HCT116 (cell line): ENCODE measurements at regions not wholly inside any gene's neighbourhood (a gene's known extent, or its start where the extent isn't known, plus 50 kb on each side); places are given as distances from the start of the nearest gene placed in this dataset.

ENCODE experiments used
- ATAC-seq: fragments of 200-7000 bp; cut with Tn5 transposase; 2 replicates; pipeline ENCODE4 v1.9.1; 2020; ENCODE audit warnings: mild to moderate bottlenecking, moderate library complexity
- BruUV-seq: library from RNA; stranded (reverse); fragments of 400-500 nt; replicated peaks from 2 replicates; lab custom pipeline; 2021; lab: Mats Ljungman, UMichigan
- CTCF ChIA-PET: fragments of 300-600 bp; sonication (Branson Sonifier 250); formaldehyde crosslinking; loops from one replicate; lab custom pipeline; 2021; ENCODE audit warnings: antibody characterized with exemption; lab: Charles Lee
- POLR2A ChIA-PET: fragments of 300-600, 350-600 bp; sonication (Branson Sonifier 250); formaldehyde crosslinking; loops from one replicate; lab custom pipeline; 2021; ENCODE audit warnings: antibody characterized with exemption; lab: Charles Lee
- RAD21 ChIA-PET, 2 experiments: fragments of 300-600 bp; sonication (Branson Sonifier 250); formaldehyde crosslinking; loops; one replicate each; lab custom pipeline; 2023; ENCODE audit warnings: low total read pairs in 2 of 2; ENCODE audit not compliant: uncharacterized antibody in 2 of 2, unreplicated experiment in 2 of 2, low non-redundant PET in 1 of 2; lab: Charles Lee
- DNase-seq: peaks from one replicate; pipeline ENCODE4 v3.0.0-alpha.2; 2010; ENCODE audit warnings: low read depth, low spot score
- H2AFZ ChIP-seq: fragments of 200-600 bp; shearing (Covaris generic), sonication (generic); 2 replicates; pipeline ENCODE4 v1.6.1; 2017; ENCODE audit warnings: low read depth, mixed run types, mixed read lengths, antibody characterized with exemption, low read length; ENCODE audit not compliant: poor library complexity, severe bottlenecking
- H3K27ac ChIP-seq: 2 replicates; pipeline ENCODE4 v1.5.1; 2012; ENCODE audit warnings: low read depth, low read length
- H3K27me3 ChIP-seq: fragments of 200-600 bp; sonication (generic); 2 replicates; pipeline ENCODE4 v1.6.1; 2016; ENCODE audit warnings: mixed run types, low read length, mixed read lengths; ENCODE audit not compliant: insufficient read depth
- H3K36me3 ChIP-seq, 2 experiments: fragments of 200-500 bp in 1 of 2; fragments of 200-600 bp in 1 of 2; sonication (Bioruptor generic) in 1 of 2; sonication (generic) in 1 of 2; 2 replicates each; pipeline versions ENCODE4 v1.5.1 to v1.6.1; 2014 to 2016; ENCODE audit warnings: low read length in 2 of 2, inconsistent platforms in 1 of 2, mixed read lengths in 1 of 2, mixed run types in 1 of 2; ENCODE audit not compliant: insufficient read depth in 2 of 2, control insufficient read depth in 1 of 2
- H3K4me1 ChIP-seq, 2 experiments: fragments of 200-600 bp in 1 of 2; sonication (generic) in 1 of 2; 2 replicates each; pipeline versions ENCODE4 v1.5.1 to v1.6.1; 2012 to 2017; ENCODE audit warnings: low read length in 2 of 2, inconsistent platforms in 1 of 2, mild to moderate bottlenecking in 1 of 2, mixed read lengths in 1 of 2, mixed run types in 1 of 2, moderate library complexity in 1 of 2; ENCODE audit not compliant: insufficient read depth in 2 of 2, control insufficient read depth in 1 of 2
- H3K4me2 ChIP-seq: fragments of 200-600 bp; sonication (generic); 2 replicates; pipeline ENCODE4 v1.6.1; 2017; ENCODE audit warnings: mixed run types, low read length, mixed read lengths
- H3K4me3 ChIP-seq, 2 experiments: fragments of 200-600 bp in 1 of 2; sonication (generic) in 1 of 2; replicated peaks in 1 of 2; 2 replicates each; pipeline ENCODE4 v1.5.1; 2011 to 2016; ENCODE audit warnings: low read length in 2 of 2, control low read depth in 1 of 2, low read depth in 1 of 2, mild to moderate bottlenecking in 1 of 2, mixed read lengths in 1 of 2, mixed run types in 1 of 2
- H3K79me2 ChIP-seq: fragments of 200-600 bp; sonication (generic); 2 replicates; pipeline ENCODE4 v1.6.1; 2017; ENCODE audit warnings: mild to moderate bottlenecking, mixed run types, low read length, moderate library complexity, mixed read lengths; ENCODE audit not compliant: insufficient read depth
- H3K9ac ChIP-seq: fragments of 200-600 bp; sonication (generic); 2 replicates; pipeline ENCODE4 v1.6.1; 2016; ENCODE audit warnings: low read length, mixed read lengths
- H3K9me2 ChIP-seq: fragments of 200-600 bp; sonication (generic), shearing (Covaris generic); 2 replicates; pipeline ENCODE4 v1.6.1; 2017; ENCODE audit warnings: mixed run types, mild to moderate bottlenecking, moderate library complexity; ENCODE audit not compliant: insufficient read depth
- H3K9me3 ChIP-seq, 2 experiments: fragments of 200-500 bp in 1 of 2; fragments of 200-600 bp in 1 of 2; sonication (Bioruptor generic) in 1 of 2; sonication (generic) in 1 of 2; 2 replicates each; pipeline ENCODE4 v1.6.1; 2014 to 2017; ENCODE audit warnings: low read length in 2 of 2, mixed read lengths in 2 of 2, inconsistent platforms in 1 of 2, low read depth in 1 of 2, mild to moderate bottlenecking in 1 of 2, mixed run types in 1 of 2, moderate library complexity in 1 of 2; ENCODE audit not compliant: control insufficient read depth in 1 of 2, insufficient read depth in 1 of 2
- H4K20me1 ChIP-seq: fragments of 200-600 bp; sonication (generic), shearing (Covaris generic); 2 replicates; pipeline ENCODE4 v1.6.1; 2017; ENCODE audit warnings: mixed run types, mild to moderate bottlenecking, moderate library complexity; ENCODE audit not compliant: insufficient read depth
- ATF3 ChIP-seq: IDR thresholded peaks from 2 replicates; pipeline ENCODE4 v1.6.1; 2012
- CBX3 ChIP-seq: IDR thresholded peaks from 2 replicates; pipeline ENCODE4 v1.6.1; 2012; ENCODE audit warnings: low read depth
- CTCF ChIP-seq, 3 experiments: fragments of 200-600 bp in 1 of 3; sonication (generic) in 1 of 3; IDR thresholded peaks in 2 of 3; conservative IDR thresholded peaks in 1 of 3; 2 replicates each; pipeline ENCODE4 v1.5.1; 2012 to 2017; ENCODE audit warnings: low read depth in 2 of 3, low read length in 2 of 3, antibody characterized with exemption in 1 of 3, borderline replicate concordance in 1 of 3, control low read depth in 1 of 3, mild to moderate bottlenecking in 1 of 3, mixed read lengths in 1 of 3, mixed run types in 1 of 3, moderate library complexity in 1 of 3; ENCODE audit not compliant: insufficient read depth in 1 of 3
- EGR1 ChIP-seq: IDR thresholded peaks from 2 replicates; pipeline ENCODE4 v1.6.1; 2012; ENCODE audit warnings: low read depth
- ELF1 ChIP-seq: IDR thresholded peaks from 2 replicates; pipeline ENCODE4 v1.6.1; 2012; ENCODE audit warnings: low read depth, borderline replicate concordance
- FOSL1 ChIP-seq: IDR thresholded peaks from 2 replicates; pipeline ENCODE4 v1.6.1; 2012; ENCODE audit warnings: low read depth
- MAX ChIP-seq: IDR thresholded peaks from 2 replicates; pipeline ENCODE4 v1.6.1; 2012
- POLR2A ChIP-seq: IDR thresholded peaks from 2 replicates; pipeline ENCODE4 v1.7.0; 2011; ENCODE audit warnings: borderline replicate concordance; ENCODE audit not compliant: insufficient read depth, insufficient read length; ENCODE audit errors: extremely low read depth
- POLR2AphosphoS5 ChIP-seq: IDR thresholded peaks from 2 replicates; pipeline ENCODE4 v1.6.1; 2011; ENCODE audit warnings: mild to moderate bottlenecking, low read depth, low read length, moderate library complexity
- RAD21 ChIP-seq: IDR thresholded peaks from 2 replicates; pipeline ENCODE4 v1.6.1; 2012; ENCODE audit warnings: low read depth, mild to moderate bottlenecking
- SIN3A ChIP-seq: IDR thresholded peaks from 2 replicates; pipeline ENCODE4 v1.6.1; 2012; ENCODE audit warnings: low read depth
- SP1 ChIP-seq: IDR thresholded peaks from 2 replicates; pipeline ENCODE4 v1.6.1; 2012; ENCODE audit warnings: low read depth
- SRF ChIP-seq: IDR thresholded peaks from 2 replicates; pipeline ENCODE4 v1.6.1; 2012; ENCODE audit warnings: low read depth
- TCF7L2 ChIP-seq: IDR thresholded peaks from 2 replicates; pipeline ENCODE4 v1.7.0; 2011; ENCODE audit warnings: borderline replicate concordance, inconsistent platforms; ENCODE audit not compliant: insufficient read depth, insufficient read length; ENCODE audit errors: extremely low read depth
- YY1 ChIP-seq: IDR thresholded peaks from 2 replicates; pipeline ENCODE4 v1.6.1; 2011; ENCODE audit warnings: low read length, low read depth, moderate library complexity, mild to moderate bottlenecking; ENCODE audit not compliant: insufficient replicate concordance; ENCODE audit errors: extremely low read depth
- intact Hi-C: fragments of 100-400 bp; cut with micrococcal nuclease; formaldehyde crosslinking; loops from 2 replicates; pipeline ENCODE4 v1.10.0; 2022

- no peak for TF ChIP-seq YY1
- no peak for TF ChIP-seq TCF7L2
- TF ChIP-seq CBX3: no peak
- no peak for TF ChIP-seq RAD21
Measured at GRCh38 chr16:79762217-79762616, 161.7 kb upstream of the MAF start (continued).

- H3K27ac ChIP-seq: no peak overlapping the region
- CTCF ChIA-PET: no interaction called here
- H4K20me1 ChIP-seq: no peaks in the 10 kb centered on the region
- H3K4me1 ChIP-seq: no peaks in the 10 kb centered on the region
- H2AFZ ChIP-seq: no peak overlapping the region
- H3K9me2 ChIP-seq: no peaks in the 10 kb centered on the region
- no peak for DNase-seq
- RAD21 ChIA-PET: no interaction called here
- H3K4me2 ChIP-seq: no peak overlapping the region
- intact Hi-C loops: no loop called here
- BruUV-seq: no TSS peak
- peaks cover 34 to 56% of the 10 kb centered on the region in 2 experiments; a peak in 2 of 4 replicates for H3K9me3 ChIP-seq
- no peaks in the 10 kb centered on the region for H3K36me3 ChIP-seq
- H3K27me3 ChIP-seq: no peaks in the 10 kb centered on the region
- no peak for ATAC-seq
- H3K4me3 ChIP-seq: no peak overlapping the region
- TF ChIP-seq TCF7L2: no peak
- no peak for TF ChIP-seq SIN3A
- TF ChIP-seq SRF: no peak
- TF ChIP-seq ELF1: no peak
- no peak for TF ChIP-seq SP1
- TF ChIP-seq ATF3: no peak
- TF ChIP-seq CTCF (IDR thresholded peaks at IDR 0.05 in 2 of 3, conservative IDR thresholded peaks at IDR 0.05 in 1 of 3; ENCODE audit: borderline replicate concordance in 1 of 3, insufficient read depth in 1 of 3, low read depth in 2 of 3, low read length in 2 of 3): no peak
- no peak for TF ChIP-seq POLR2AphosphoS5
- no peak for TF ChIP-seq POLR2A
- TF ChIP-seq FOSL1: no peak
- TF ChIP-seq EGR1: no peak
- no peak for TF ChIP-seq MAX
- H3K79me2 ChIP-seq: no peaks in the 10 kb centered on the region
- POLR2A ChIA-PET: no interaction called here
- no peak overlapping the region for H3K9ac ChIP-seq
Measured at GRCh38 chr16:79758615-79759346, 158.2 kb upstream of the MAF start.
